GM13977 (cell line): ENCODE measurements at regions not wholly inside any gene's neighbourhood (a gene's known extent, or its start where the extent isn't known, plus 50 kb on each side); places are given as distances from the start of the nearest gene placed in this dataset.

Experiments used
- DNase-seq: peaks from one replicate; pipeline ENCODE4 v3.0.0; 2012; ENCODE audit warnings: low spot score
- CTCF ChIP-seq: IDR thresholded peaks from 2 replicates; pipeline ENCODE4 v1.5.1; 2012; ENCODE audit warnings: mild to moderate bottlenecking, control low read depth; ENCODE audit not compliant: insufficient read depth; ENCODE audit errors: extremely low read depth, missing control alignments
- in situ Hi-C: fragments of 300-500 bp; cut with MboI; formaldehyde crosslinking; loops from one replicate; pipeline ENCODE4 v1.12.0; 2022; ENCODE audit warnings: low sequenced_read_pairs, low pct_unique_long_range_greater_than_20kb, mixed read lengths, inconsistent platforms; ENCODE audit not compliant: unreplicated experiment

- in situ Hi-C loops, result no loop called here
- TF ChIP-seq CTCF, result no peak
- DNase-seq, result no peak
Measured at GRCh38 chr1:25067518-25068251, 137.6 kb upstream of the RUNX3 start.

GRCh38 chr1:25066731-25067517 is 136.8 kb upstream of the RUNX3 start:
- no peak for DNase-seq
- in situ Hi-C loops, result no loop called here
- TF ChIP-seq CTCF, result no peak

- no peak for TF ChIP-seq CTCF
Measured at GRCh38 chr1:25066256-25066655, 136.2 kb upstream of the RUNX3 start.

GRCh38 chr1:25065795-25066238 is 135.7 kb upstream of the RUNX3 start:
- no peak for DNase-seq

More at GRCh38 chr1:25066256-25066655, 136.2 kb upstream of the RUNX3 start:
- in situ Hi-C loops, result no loop called here
- no peak for DNase-seq

GRCh38 chr1:25065321-25065721 is 135.2 kb upstream of the RUNX3 start:
- TF ChIP-seq CTCF, result no peak
- in situ Hi-C loops, result no loop called here
- no peak for DNase-seq

More at GRCh38 chr1:25065795-25066238, 135.7 kb upstream of the RUNX3 start:
- in situ Hi-C loops, result no loop called here
- TF ChIP-seq CTCF, result no peak

- in situ Hi-C loops, result no loop called here
- DNase-seq, result no peak
- TF ChIP-seq CTCF, result no peak
Measured at GRCh38 chr1:25064465-25065240, 134.6 kb upstream of the RUNX3 start.
